ENCODE measurements at regions not wholly inside any gene's neighbourhood (a gene's known extent, or its start where the extent isn't known, plus 50 kb on each side); places are given as distances from the start of the nearest gene placed in this dataset.
A peak's percentile ranks its signal among the peaks of the same experiment; 100 is the strongest.

- DNase-seq (ENCODE audit: low read depth in 2 of 2): no peak
Observed at GRCh38 chr11:45554230-45554967, 111.0 kb downstream of the CHST1 start.

GRCh38 chr11:45553383-45553936 lies 112.0 kb downstream of the CHST1 start:
- no peak for DNase-seq (ENCODE audit: low read depth in 2 of 2)

DNA sequence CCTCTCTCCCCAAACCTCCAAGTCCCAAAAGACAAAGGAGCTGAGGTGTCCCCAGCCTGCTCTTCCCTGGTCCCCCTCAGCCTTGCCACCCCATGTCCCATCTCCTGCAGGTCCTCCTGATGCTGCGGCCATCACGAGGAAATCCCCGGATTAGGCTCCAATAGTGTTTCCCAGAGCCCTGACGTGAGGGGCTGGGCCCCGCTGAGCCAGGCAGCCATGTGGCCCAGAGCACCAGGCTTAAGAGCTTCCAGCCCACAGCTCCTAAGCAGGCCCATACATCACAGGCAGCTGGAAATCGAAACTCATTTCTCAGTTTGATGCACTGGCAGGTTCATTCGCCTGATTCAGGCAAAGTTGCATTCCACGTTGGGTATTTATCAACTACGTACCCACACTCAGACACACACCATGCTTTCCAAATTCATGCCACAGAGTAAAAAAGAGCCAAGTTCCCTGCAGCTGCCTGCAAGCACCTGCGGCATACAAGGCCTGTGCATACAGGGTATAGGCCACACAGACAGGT lies 114.2 kb downstream of the CHST1 start:
- DNase-seq (ENCODE audit: low read depth in 2 of 2): no peak

DNA sequence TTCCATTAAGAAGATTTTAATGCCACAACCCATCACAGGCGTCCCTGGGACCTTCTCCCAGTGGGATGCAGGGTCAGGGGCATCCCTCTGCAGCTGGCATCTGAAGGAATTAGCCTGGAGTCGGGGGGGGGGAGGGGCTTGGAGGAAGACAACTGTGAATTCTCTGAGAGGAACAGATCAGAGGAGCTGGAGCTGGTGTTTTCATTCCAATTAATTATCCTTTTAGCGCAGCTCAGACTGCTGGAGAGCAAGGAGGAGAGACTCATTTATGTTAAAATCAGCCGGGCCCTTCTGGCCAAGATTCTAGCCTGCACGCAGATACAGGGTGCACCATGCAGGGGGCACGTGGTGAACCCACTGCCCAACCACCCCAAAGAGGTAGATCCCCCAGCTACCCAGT lies 116.2 kb downstream of the CHST1 start:
- no peak for DNase-seq (ENCODE audit: low read depth in 2 of 2)

DNA sequence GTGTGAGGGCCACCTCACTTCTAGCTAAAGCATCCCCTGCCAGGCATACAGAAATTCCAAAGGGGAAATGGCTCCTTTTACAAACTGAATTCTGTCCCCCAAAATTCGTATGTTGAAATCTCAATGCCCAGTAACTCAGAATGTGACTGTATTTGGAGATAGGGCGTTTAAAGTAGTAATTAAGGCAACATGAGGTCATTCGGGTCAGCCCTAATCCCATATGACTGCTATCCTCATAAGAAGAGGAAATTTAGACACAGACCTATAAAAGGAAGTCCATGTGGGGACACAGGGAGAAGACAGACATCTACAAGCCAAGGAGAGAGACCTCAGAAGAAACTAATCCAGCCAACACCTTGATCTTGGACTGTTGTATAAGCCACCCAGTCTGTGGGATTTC lies 119.1 kb downstream of the CHST1 start:
- DNase-seq (ENCODE audit: low read depth in 2 of 2): no peak

- no peak for DNase-seq (ENCODE audit: low read depth in 2 of 2)
Observed at GRCh38 chr11:45544826-45545225, 120.6 kb downstream of the CHST1 start.

DNA sequence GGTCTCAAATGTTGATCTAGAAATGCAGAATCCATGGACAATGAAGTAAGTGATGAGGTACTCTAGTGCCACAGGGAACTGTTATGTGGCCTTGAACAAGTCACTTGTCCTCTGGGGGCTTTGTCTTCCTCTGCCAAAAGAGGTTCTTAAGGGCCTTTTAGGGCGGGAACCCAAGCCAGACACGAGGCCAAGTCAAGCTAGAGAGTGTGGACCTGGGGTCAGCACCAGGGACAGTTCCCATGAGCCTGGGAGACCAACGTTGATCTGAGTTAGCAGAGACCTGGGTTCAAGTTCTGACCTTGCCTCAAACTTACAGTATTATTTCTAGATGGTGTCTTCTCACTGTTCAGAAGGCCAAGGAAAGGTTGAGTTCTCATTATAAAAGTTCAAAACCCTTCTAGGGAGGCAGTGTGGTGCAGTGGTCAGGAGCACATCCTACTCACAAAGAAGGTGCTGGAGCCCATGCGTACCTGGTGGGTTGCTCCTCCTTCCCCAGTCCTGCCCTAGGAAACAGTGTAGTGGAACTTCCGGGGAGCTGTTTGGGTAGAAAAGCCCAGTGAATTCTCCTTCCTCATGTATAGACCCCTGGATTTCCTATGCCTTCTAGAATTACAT lies 121.5 kb downstream of the CHST1 start:
- peak; percentile 32 for DNase-seq (ENCODE audit: low read depth in 2 of 2)

- no peak for DNase-seq (ENCODE audit: low read depth in 2 of 2)
Observed at GRCh38 chr11:45543081-45543480, 122.3 kb downstream of the CHST1 start.

GRCh38 chr11:45541693-45542434 lies 123.6 kb downstream of the CHST1 start:
- no peak for DNase-seq (ENCODE audit: low read depth in 2 of 2)

DNA sequence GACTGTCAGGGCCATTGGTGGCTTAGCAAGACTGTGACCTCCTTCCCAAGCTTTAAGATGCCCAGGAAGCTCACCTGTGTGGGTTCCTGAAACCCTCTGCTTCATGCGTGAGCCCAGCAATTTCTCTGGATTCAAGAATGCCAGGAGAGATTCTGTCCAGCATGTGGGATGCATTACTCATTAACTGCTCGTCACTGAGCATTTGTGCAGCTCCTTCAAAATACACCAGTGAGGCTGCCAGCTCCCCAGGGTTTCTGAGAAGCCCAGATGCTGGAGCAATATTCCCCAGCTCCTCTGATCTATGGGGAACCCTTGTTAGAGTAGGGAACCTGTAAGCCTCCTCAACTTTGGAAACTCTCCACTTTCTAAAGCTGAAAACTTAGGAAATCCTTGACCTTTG lies 126.5 kb downstream of the CHST1 start:
- DNase-seq (ENCODE audit: low read depth in 2 of 2): no peak

- DNase-seq (ENCODE audit: low read depth in 2 of 2): no peak
Observed at GRCh38 chr11:45538363-45538762, 127.1 kb downstream of the CHST1 start.

DNA sequence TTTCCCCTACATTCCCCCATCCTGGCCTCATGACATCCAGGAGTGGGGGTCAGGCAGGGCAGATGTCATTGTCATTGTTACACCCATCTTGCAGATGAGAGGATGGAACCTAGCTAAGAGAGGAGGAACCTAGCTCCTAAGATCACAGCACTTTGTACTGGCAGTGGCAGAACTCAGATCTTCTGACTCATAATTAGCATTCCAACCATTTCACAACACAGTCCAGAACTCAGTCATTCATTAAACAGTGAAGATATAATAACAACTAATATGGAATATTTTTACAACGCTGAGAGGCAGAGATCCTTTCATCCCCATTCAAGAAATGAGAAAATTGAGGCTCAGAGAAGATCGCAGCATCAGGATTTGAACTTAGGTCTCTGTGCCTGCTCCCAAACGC lies 127.8 kb downstream of the CHST1 start:
- DNase-seq (ENCODE audit: low read depth in 2 of 2): no peak

GRCh38 chr11:45535033-45535432 lies 130.4 kb downstream of the CHST1 start:
- DNase-seq (ENCODE audit: low read depth in 2 of 2): no peak

GRCh38 chr11:45534132-45534531 lies 131.3 kb downstream of the CHST1 start:
- no peak for DNase-seq (ENCODE audit: low read depth in 2 of 2)

- DNase-seq (ENCODE audit: low read depth in 2 of 2): no peak
Observed at GRCh38 chr11:45532546-45532945, 132.9 kb downstream of the CHST1 start.

GRCh38 chr11:45530776-45531175 lies 134.6 kb downstream of the CHST1 start:
- DNase-seq (ENCODE audit: low read depth in 2 of 2): no peak

- DNase-seq (ENCODE audit: low read depth in 2 of 2): no peak
Observed at GRCh38 chr11:45530111-45530510, 135.3 kb downstream of the CHST1 start.

DNA sequence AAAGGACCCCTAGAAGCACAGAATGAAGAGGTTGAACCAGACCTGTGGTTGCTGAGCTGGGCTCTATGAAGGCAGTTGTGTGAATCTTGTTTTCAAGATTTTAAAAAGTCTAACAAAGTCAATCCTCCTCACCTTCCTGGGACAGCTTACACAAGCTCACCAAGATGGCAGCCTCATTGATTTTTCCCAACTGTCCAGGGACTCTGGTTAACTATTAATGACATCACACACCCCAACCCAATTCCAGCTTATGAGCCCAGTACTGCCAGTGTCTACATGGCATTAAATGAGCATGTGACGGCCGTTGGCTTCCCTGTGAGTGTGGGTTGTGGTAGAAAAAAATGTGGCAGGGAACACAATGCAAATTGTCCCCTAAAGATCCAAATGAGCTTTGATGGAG lies 137.0 kb downstream of the CHST1 start:
- DNase-seq (ENCODE audit: low read depth in 2 of 2): no peak

DNA sequence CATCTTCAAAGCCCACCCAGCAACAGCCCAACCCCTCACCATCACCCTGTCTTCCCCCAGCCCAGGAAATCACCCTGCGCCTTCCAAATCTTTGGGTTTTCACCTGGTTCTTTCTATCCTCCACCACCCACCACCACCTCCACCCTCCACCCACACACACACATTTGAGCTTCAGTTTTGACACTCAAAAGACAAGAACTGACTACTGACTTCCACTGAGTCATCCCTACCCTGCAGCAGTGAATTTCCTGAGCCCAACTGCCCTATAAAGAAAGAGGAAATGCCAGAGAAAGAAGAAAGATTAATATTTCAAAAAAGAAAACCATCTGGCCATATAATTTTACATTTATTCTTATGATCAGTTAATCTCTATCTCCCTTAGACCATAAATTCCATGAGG lies 137.5 kb downstream of the CHST1 start:
- DNase-seq (ENCODE audit: low read depth in 2 of 2): peak in 1 of 2 donors; percentile 36

DNA sequence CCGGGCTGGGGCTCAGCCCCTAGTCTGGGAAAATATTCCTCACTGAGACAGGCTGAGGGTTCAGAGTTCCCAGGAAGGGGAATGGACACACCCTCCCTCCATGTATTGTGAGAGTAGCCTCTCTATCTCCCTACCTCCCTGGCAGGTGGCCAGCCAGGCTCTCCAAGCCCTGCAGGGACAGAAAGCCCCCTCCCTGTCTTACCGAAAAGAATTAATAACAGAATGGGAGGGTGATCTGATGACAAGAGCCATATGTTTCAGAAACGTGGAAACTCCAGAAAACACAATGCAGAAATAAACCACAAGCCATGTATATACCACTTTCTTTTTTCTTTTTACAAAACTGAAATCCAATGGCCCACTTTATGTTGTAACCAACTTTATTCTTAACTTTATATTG lies 140.0 kb downstream of the CHST1 start:
- no peak for DNase-seq (ENCODE audit: low read depth in 2 of 2)

- no peak for DNase-seq (ENCODE audit: low read depth in 2 of 2)
Observed at GRCh38 chr11:45523760-45524159, 141.7 kb downstream of the CHST1 start.

- DNase-seq (ENCODE audit: low read depth in 2 of 2): no peak
Observed at GRCh38 chr11:45518833-45519535, 146.4 kb downstream of the CHST1 start.
